ENCODE measurements at regions not wholly inside any gene's neighbourhood (a gene's known extent, or its start where the extent isn't known, plus 50 kb on each side); places are given as distances from the start of the nearest gene placed in this dataset.
"Not testable (repeated sequence)": the region's sequence is repeated elsewhere in the genome, so short reads cannot be mapped to it uniquely, and the experiment has no call there.

GRCh38 chr1:95659166-95659565 lies 425.2 kb downstream of the RWDD3 start:
- Mint-ChIP-seq H3K27ac (no peak overlapping the region), H3K9me3 (peaks cover 6% of the 10 kb centered on the region), H3K4me3 (no peak overlapping the region), H3K36me3 (ENCODE audit: low read depth) (no peaks in the 10 kb centered on the region), H3K4me1 (no peaks in the 10 kb centered on the region), H3K27me3 (no peaks in the 10 kb centered on the region)
- ChIA-PET CTCF (no interaction called here), POLR2A (no interaction called here)
- DNase-seq = no peak

DNA sequence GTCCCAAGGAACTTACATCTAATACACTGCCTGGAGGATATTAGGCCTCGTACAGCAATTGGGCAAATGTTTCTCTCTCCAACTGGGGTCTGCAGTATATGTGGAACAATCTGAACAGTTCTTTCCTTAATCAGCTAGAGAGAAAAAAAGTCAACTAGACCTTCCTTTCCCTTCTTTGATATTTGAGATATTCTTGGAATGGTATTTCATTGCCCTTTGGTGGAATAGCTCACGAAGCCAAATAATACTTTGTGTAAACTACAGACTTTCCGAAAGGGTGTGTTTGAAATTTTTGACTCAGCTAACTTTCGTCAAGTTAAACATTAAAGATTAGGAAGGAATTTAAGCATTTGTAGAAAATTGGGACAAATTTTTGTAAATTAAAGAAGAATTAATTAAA lies 425.6 kb downstream of the RWDD3 start:
- ChIA-PET POLR2A (no interaction called here), CTCF (no interaction called here)
- Mint-ChIP-seq H3K9me3 (peaks cover 6% of the 10 kb centered on the region), H3K4me3 (no peak overlapping the region), H3K36me3 (ENCODE audit: low read depth) (no peaks in the 10 kb centered on the region), H3K4me1 (no peaks in the 10 kb centered on the region), H3K27me3 (no peaks in the 10 kb centered on the region), H3K27ac (no peak overlapping the region)
- DNase-seq = no peak

DNA sequence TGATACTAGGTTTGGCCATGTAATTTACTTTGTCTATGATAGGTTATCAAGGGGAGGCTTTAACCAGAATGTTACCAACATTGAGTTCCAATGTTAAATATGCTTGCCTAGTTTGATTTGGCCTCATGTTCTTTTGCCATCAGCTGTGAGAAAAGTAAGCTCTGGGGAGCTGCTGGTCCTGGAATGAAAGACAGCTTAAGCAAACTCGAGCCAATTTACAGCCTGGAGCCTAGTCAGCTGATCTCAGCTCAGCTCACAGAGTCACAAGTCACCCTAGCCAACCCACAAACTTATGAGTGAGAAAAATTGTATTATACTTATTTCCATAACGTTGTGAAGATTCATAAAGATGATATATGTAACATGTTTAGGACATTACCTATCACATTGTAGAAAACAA lies 426.7 kb downstream of the RWDD3 start:
- no peaks in the 10 kb centered on the region for H3K36me3 Mint-ChIP-seq (ENCODE audit: low read depth)
- CTCF ChIA-PET = no interaction called here

GRCh38 chr1:95663530-95663929 lies 429.5 kb downstream of the RWDD3 start:
- DNase-seq; H3K4me1 Mint-ChIP-seq; H3K27ac Mint-ChIP-seq; H3K27me3 Mint-ChIP-seq; H3K36me3 Mint-ChIP-seq (ENCODE audit: low read depth); POLR2A ChIA-PET; CTCF ChIA-PET; H3K4me3 Mint-ChIP-seq: not testable (repeated sequence)
- H3K9me3 Mint-ChIP-seq = peaks cover 11% of the 10 kb centered on the region

More for the DNA sequence above, 426.7 kb downstream of the RWDD3 start:
- Mint-ChIP-seq H3K27ac (no peak overlapping the region), H3K4me3 (no peak overlapping the region), H3K4me1 (no peaks in the 10 kb centered on the region), H3K27me3 (no peaks in the 10 kb centered on the region), H3K9me3 (peaks cover 6% of the 10 kb centered on the region)
- POLR2A ChIA-PET = no interaction called here
- no peak for DNase-seq

DNA sequence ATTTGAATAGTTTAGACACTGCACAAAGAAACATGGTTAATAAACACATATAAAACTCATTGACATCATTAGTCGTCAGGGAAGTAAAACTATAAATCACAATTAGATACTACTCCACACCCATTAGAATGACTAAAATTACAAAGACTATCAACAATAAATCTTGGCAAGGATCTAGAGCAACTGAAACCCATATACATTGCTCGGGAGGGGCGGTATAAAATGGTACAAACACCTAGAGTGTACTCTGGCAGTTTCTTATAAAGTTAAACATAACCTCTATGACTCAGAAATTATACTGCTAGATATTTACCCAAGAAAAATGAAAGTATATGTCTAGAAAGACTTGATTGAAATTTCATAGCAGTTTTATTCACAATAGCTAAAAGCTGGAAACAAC lies 434.2 kb downstream of the RWDD3 start:
- H3K4me1 Mint-ChIP-seq = no peaks in the 10 kb centered on the region
- ChIA-PET POLR2A (no interaction called here), CTCF (no interaction called here)
- no peak overlapping the region for H3K27ac Mint-ChIP-seq
- peaks cover 10% of the 10 kb centered on the region for H3K9me3 Mint-ChIP-seq
- no peaks in the 10 kb centered on the region for H3K27me3 Mint-ChIP-seq
- no peak overlapping the region for H3K4me3 Mint-ChIP-seq
- no peaks in the 10 kb centered on the region for H3K36me3 Mint-ChIP-seq (ENCODE audit: low read depth)
- DNase-seq = no peak

- H3K4me1 Mint-ChIP-seq; H3K4me3 Mint-ChIP-seq; POLR2A ChIA-PET; CTCF ChIA-PET; H3K27me3 Mint-ChIP-seq; DNase-seq; H3K36me3 Mint-ChIP-seq (ENCODE audit: low read depth); H3K9me3 Mint-ChIP-seq; H3K27ac Mint-ChIP-seq: not testable (repeated sequence)
Observed at GRCh38 chr1:95669638-95670037, 435.6 kb downstream of the RWDD3 start.

- POLR2A ChIA-PET = no interaction called here
- Mint-ChIP-seq H3K9me3 (peaks cover 8% of the 10 kb centered on the region), H3K27ac (no peak overlapping the region), H3K4me1 (no peaks in the 10 kb centered on the region), H3K27me3 (no peaks in the 10 kb centered on the region), H3K4me3 (no peak overlapping the region), H3K36me3 (ENCODE audit: low read depth) (no peaks in the 10 kb centered on the region)
- CTCF ChIA-PET = no interaction called here
- DNase-seq = no peak
Observed at GRCh38 chr1:95671098-95671497, 437.1 kb downstream of the RWDD3 start.

- ChIA-PET POLR2A (no interaction called here), CTCF (no interaction called here)
- no peaks in the 10 kb centered on the region for H3K4me1 Mint-ChIP-seq
- H3K9me3 Mint-ChIP-seq = no peaks in the 10 kb centered on the region
- no peaks in the 10 kb centered on the region for H3K36me3 Mint-ChIP-seq (ENCODE audit: low read depth)
- no peaks in the 10 kb centered on the region for H3K27me3 Mint-ChIP-seq
- H3K27ac Mint-ChIP-seq = no peak overlapping the region
- no peak for DNase-seq
- H3K4me3 Mint-ChIP-seq = no peak overlapping the region
Observed at GRCh38 chr1:95679262-95679661, 445.3 kb downstream of the RWDD3 start.

- CTCF ChIA-PET = interaction anchor here (0.6 kb wide), 1 partner anchor 57 kb away, joined by 3 read pairs; no protein-coding TSS in a partner anchor
- Mint-ChIP-seq H3K27ac (no peak overlapping the region), H3K4me1 (no peaks in the 10 kb centered on the region), H3K27me3 (no peaks in the 10 kb centered on the region), H3K4me3 (no peak overlapping the region), H3K36me3 (ENCODE audit: low read depth) (no peaks in the 10 kb centered on the region), H3K9me3 (no peaks in the 10 kb centered on the region)
- POLR2A ChIA-PET = no interaction called here
- no peak for DNase-seq
Observed at GRCh38 chr1:95685081-95685480, 451.1 kb downstream of the RWDD3 start.

DNA sequence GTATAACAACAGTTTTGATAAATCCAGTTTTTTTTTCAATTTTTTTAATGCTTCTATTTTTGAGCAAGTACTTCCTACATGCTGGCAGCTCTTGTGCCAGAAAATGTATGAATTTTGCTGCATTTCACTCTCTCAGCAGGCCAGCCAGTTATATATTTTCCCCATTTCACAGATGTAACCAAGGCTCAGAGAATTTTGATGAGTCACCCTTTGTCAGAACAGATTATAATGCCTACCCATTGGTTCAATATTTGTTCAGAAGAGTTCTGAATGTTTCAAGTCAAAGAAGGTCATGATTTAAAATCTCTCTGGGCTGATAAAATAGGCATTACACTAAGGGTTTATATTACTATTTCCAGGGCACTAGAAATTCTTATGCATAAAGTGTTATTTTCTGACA lies 452.2 kb downstream of the RWDD3 start:
- Mint-ChIP-seq H3K4me1 (no peaks in the 10 kb centered on the region), H3K27ac (no peak overlapping the region), H3K36me3 (ENCODE audit: low read depth) (no peaks in the 10 kb centered on the region), H3K4me3 (no peak overlapping the region), H3K27me3 (no peaks in the 10 kb centered on the region), H3K9me3 (no peaks in the 10 kb centered on the region)
- DNase-seq = no peak
- ChIA-PET CTCF (no interaction called here), POLR2A (no interaction called here)

- Mint-ChIP-seq H3K27me3 (no peaks in the 10 kb centered on the region), H3K36me3 (ENCODE audit: low read depth) (no peaks in the 10 kb centered on the region), H3K27ac (no peak overlapping the region), H3K4me3 (no peak overlapping the region), H3K4me1 (no peaks in the 10 kb centered on the region), H3K9me3 (peaks cover 12% of the 10 kb centered on the region)
- ChIA-PET CTCF (no interaction called here), POLR2A (no interaction called here)
- DNase-seq = no peak
Observed at GRCh38 chr1:95699149-95699953, 465.3 kb downstream of the RWDD3 start.

GRCh38 chr1:95701450-95702173 lies 467.6 kb downstream of the RWDD3 start:
- no peak overlapping the region for H3K4me3 Mint-ChIP-seq
- CTCF ChIA-PET = no interaction called here
- H3K9me3 Mint-ChIP-seq = peaks cover 18% of the 10 kb centered on the region
- H3K27me3 Mint-ChIP-seq = no peaks in the 10 kb centered on the region
- POLR2A ChIA-PET = no interaction called here
- no peak for DNase-seq
- H3K4me1 Mint-ChIP-seq = no peaks in the 10 kb centered on the region
- no peaks in the 10 kb centered on the region for H3K36me3 Mint-ChIP-seq (ENCODE audit: low read depth)
- no peak overlapping the region for H3K27ac Mint-ChIP-seq

- Mint-ChIP-seq H3K4me1 (no peaks in the 10 kb centered on the region), H3K9me3 (peaks cover 20% of the 10 kb centered on the region), H3K27ac (no peak overlapping the region), H3K27me3 (no peaks in the 10 kb centered on the region), H3K36me3 (ENCODE audit: low read depth) (no peaks in the 10 kb centered on the region), H3K4me3 (no peak overlapping the region)
- ChIA-PET CTCF (no interaction called here), POLR2A (no interaction called here)
- no peak for DNase-seq
Observed at GRCh38 chr1:95703046-95703445, 469.0 kb downstream of the RWDD3 start.

GRCh38 chr1:95716097-95716496 lies 482.1 kb downstream of the RWDD3 start:
- no peaks in the 10 kb centered on the region for H3K27me3 Mint-ChIP-seq
- no peak overlapping the region for H3K4me3 Mint-ChIP-seq
- no peaks in the 10 kb centered on the region for H3K36me3 Mint-ChIP-seq (ENCODE audit: low read depth)
- no peak for DNase-seq
- H3K9me3 Mint-ChIP-seq = no peaks in the 10 kb centered on the region
- no peaks in the 10 kb centered on the region for H3K4me1 Mint-ChIP-seq
- POLR2A ChIA-PET = no interaction called here
- no peak overlapping the region for H3K27ac Mint-ChIP-seq
- CTCF ChIA-PET = no interaction called here

All from activated CD4-positive, alpha-beta T cell treated with anti-CD3 and anti-CD28 coated beads, Interleukin-2, amount 10 ng/mL, durations not matched to agents 7 days and 5 days (primary cell).